ENCODE measurements at regions not wholly inside any gene's neighbourhood (a gene's known extent, or its start where the extent isn't known, plus 50 kb on each side); places are given as distances from the start of the nearest gene placed in this dataset.

DNA sequence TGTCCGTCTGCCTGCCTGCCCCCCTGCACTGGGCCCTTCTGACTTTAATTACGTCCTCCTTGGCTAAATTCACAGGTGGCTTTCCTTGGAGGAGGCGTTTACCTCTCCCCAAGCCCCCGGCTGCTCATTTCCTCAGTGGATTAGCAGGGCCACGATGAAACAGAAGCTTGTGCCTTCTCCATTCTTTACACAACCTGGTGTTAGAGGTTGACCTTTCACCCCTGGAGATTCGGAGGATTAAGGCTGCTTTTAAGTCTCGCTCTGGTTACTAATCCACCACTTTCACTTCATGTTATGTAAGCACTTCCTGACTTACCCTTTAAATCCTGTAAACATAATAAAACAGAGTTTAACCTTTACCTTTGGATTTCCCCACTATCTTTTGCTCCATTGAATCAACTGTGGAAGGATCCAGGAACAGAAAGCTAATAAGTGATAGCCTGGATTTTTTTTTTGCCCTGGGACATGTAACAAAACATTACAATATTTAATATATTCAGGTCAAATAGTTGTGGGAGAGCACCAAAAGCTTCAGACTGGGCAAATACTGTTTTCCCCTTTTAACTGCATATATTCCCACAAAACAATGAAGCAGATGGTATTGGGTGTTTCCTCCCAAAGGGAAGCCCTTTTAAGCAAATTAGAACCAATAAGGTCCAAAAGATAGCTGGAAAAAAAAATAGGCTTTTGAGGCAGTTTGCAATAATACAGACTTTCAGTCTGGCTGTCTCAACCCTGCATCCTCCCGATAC, 370.2 kb downstream of the EN1 start:
- H3K36me3 ChIP-seq (ENCODE audit: insufficient read depth, low read length): no peaks in the 10 kb centered on the region
- H3K27ac ChIP-seq (ENCODE audit: low read depth, low read length): no peak overlapping the region
- no peaks in the 10 kb centered on the region for H3K4me1 ChIP-seq (ENCODE audit: control insufficient read depth, insufficient read depth, low read length, unreplicated experiment)
- peaks cover 17% of the 10 kb centered on the region for H3K27me3 ChIP-seq (ENCODE audit: insufficient read depth, low read length)
- H3K79me2 ChIP-seq (ENCODE audit: control insufficient read depth, insufficient read depth, low read length, unreplicated experiment): no peaks in the 10 kb centered on the region
- no peak overlapping the region for H3K4me3 ChIP-seq (ENCODE audit: low read depth, low read length)
- no peak overlapping the region for H2AFZ ChIP-seq (ENCODE audit: low read length, unreplicated experiment)

DNA sequence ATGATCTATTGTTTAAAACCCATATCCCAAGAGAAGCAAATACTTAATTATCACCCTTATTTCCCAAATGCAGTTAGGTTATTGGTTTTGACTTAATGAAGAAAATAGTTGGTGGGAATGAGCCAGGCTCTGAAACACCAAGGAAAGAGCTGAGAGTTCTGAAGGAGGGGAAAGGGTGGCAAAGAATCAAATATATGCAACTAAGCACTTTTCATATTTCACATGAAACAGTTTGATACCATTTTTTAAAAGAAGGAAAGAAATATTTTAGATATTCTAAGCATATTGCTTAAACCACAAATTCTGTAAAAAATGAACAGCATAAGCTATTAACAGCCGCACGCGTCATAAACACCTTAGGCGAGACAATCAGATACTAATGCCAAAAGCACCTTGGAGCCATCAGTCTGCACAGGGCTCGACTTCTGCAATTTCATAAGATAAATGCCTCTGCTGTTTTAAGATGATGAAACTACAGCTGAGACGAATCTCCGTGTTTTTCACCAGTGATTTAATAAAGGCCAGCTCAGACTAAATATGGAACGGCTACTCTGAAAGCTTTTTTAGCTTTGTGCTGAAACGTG, 371.7 kb downstream of the EN1 start:
- Histone ChIP-seq H2AFZ (ENCODE audit: low read length, unreplicated experiment) (no peak overlapping the region), H3K4me1 (ENCODE audit: control insufficient read depth, insufficient read depth, low read length, unreplicated experiment) (no peaks in the 10 kb centered on the region), H3K27me3 (ENCODE audit: insufficient read depth, low read length) (peaks cover 13% of the 10 kb centered on the region), H3K79me2 (ENCODE audit: control insufficient read depth, insufficient read depth, low read length, unreplicated experiment) (no peaks in the 10 kb centered on the region), H3K36me3 (ENCODE audit: insufficient read depth, low read length) (no peaks in the 10 kb centered on the region), H3K4me3 (ENCODE audit: low read depth, low read length) (no peak overlapping the region), H3K27ac (ENCODE audit: low read depth, low read length) (no peak overlapping the region)

DNA sequence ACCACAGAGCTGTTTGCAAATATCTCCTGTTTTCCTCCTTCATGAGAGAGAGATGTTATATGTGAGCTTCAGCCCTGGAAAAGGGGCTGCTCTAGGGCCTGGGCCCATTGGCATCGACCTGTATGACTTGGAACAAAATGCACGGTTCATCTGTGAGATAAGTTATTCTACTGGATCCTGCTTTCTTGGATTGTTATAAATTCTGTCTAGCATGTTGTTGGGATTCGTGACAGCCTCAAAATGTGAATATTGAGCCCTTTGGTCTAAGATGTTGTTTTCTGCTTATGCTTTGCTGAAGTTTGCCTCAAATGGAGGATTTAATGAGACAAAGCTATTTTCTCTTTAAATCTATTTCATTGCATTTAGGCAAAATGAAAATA, 372.9 kb downstream of the EN1 start:
- Histone ChIP-seq H3K4me1 (ENCODE audit: control insufficient read depth, insufficient read depth, low read length, unreplicated experiment) (no peaks in the 10 kb centered on the region), H3K27ac (ENCODE audit: low read depth, low read length) (no peak overlapping the region), H3K27me3 (ENCODE audit: insufficient read depth, low read length) (peaks cover 11% of the 10 kb centered on the region; the same call in 1 of the 2 replicates)

DNA sequence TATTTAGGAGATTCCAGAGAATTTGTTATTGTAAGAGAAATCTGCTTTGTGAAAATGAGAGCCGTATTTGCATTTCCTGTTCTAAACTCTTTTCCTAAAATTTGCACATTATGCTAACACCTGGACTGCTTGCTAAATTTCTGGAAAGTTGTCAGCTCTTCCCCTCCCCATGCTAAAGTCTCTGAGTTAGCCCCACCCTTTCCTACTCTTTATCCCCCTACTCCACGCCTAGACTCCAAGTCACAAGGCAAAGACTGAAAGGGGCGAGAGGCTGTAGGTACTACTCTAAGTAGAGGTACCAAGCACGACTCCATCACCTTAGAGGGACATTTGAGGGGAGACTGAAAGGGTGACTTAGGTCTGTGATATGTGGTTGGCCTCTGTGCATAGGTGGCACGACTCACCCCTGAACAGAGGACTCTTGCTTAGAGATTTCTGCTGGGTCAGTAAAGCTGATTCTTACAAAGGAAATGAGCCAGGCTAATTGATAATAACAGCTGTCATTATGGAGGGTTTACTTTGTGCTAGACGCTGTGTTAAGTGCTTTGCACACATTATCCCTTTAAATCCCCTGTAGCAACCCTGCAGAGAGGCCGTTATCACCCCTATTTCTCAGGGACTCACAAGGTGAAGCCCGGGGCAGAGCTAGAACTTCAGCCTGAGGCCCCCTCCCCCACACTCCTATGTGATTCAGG, 373.5 kb downstream of the EN1 start:
- Histone ChIP-seq H3K79me2 (ENCODE audit: control insufficient read depth, insufficient read depth, low read length, unreplicated experiment) (no peaks in the 10 kb centered on the region), H3K27me3 (ENCODE audit: insufficient read depth, low read length) (peaks cover 11% of the 10 kb centered on the region), H3K27ac (ENCODE audit: low read depth, low read length) (no peak overlapping the region), H2AFZ (ENCODE audit: low read length, unreplicated experiment) (no peak overlapping the region), H3K4me1 (ENCODE audit: control insufficient read depth, insufficient read depth, low read length, unreplicated experiment) (no peaks in the 10 kb centered on the region), H3K36me3 (ENCODE audit: insufficient read depth, low read length) (no peaks in the 10 kb centered on the region), H3K4me3 (ENCODE audit: low read depth, low read length) (no peak overlapping the region)

More for the DNA sequence above, 372.9 kb downstream of the EN1 start:
- Histone ChIP-seq H3K36me3 (ENCODE audit: insufficient read depth, low read length) (no peaks in the 10 kb centered on the region), H3K4me3 (ENCODE audit: low read depth, low read length) (no peak overlapping the region), H2AFZ (ENCODE audit: low read length, unreplicated experiment) (no peak overlapping the region), H3K79me2 (ENCODE audit: control insufficient read depth, insufficient read depth, low read length, unreplicated experiment) (no peaks in the 10 kb centered on the region)

DNA sequence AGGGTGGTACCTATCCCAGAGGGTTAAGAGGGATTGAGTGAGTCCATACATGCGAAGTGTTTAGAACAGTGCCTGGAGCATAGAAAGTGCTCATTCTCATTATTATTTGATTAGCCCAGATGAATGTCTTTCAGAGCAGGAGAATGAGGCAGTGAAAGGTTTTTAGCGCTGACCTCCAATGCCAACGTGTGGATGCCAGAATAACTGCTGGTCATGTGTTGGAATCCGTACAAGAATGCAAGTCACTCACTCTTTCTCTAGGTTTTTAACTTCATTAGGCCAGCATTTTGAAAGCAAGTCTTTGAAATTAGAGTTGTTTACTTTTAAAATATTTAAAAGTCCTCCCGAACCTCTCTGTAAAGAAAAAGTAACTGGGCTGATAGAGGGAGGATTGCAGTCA, 374.2 kb downstream of the EN1 start:
- Histone ChIP-seq H3K36me3 (ENCODE audit: insufficient read depth, low read length) (no peaks in the 10 kb centered on the region), H3K79me2 (ENCODE audit: control insufficient read depth, insufficient read depth, low read length, unreplicated experiment) (no peaks in the 10 kb centered on the region), H2AFZ (ENCODE audit: low read length, unreplicated experiment) (no peak overlapping the region), H3K4me3 (ENCODE audit: low read depth, low read length) (no peak overlapping the region), H3K27ac (ENCODE audit: low read depth, low read length) (no peak overlapping the region), H3K4me1 (ENCODE audit: control insufficient read depth, insufficient read depth, low read length, unreplicated experiment) (no peaks in the 10 kb centered on the region), H3K27me3 (ENCODE audit: insufficient read depth, low read length) (peaks cover 17% of the 10 kb centered on the region)

DNA sequence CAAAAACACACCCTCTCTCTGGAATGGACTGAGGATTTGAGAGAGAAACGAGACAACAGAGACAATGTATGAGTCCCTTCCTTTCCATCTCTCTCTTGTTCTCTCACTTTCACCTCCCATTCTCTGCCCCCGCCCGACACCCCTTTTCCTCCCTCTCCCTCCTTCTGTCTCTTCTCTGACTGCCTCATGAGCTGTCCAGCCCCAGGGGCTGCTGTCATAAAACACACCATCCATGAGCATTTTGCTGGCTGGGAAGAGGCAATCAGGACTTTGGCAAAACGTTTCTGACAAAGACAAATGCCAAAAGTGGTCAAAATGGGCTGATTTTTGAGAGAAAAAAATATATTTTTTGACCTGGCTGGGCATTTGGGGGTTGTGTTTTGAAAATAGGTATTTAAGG, 377.2 kb downstream of the EN1 start:
- H3K4me3 ChIP-seq (ENCODE audit: low read depth, low read length): no peak overlapping the region
- H3K79me2 ChIP-seq (ENCODE audit: control insufficient read depth, insufficient read depth, low read length, unreplicated experiment): no peaks in the 10 kb centered on the region
- no peaks in the 10 kb centered on the region for H3K4me1 ChIP-seq (ENCODE audit: control insufficient read depth, insufficient read depth, low read length, unreplicated experiment)
- H2AFZ ChIP-seq (ENCODE audit: low read length, unreplicated experiment): no peak overlapping the region
- peaks cover 17% of the 10 kb centered on the region for H3K27me3 ChIP-seq (ENCODE audit: insufficient read depth, low read length)
- no peak overlapping the region for H3K27ac ChIP-seq (ENCODE audit: low read depth, low read length)
- H3K36me3 ChIP-seq (ENCODE audit: insufficient read depth, low read length): no peaks in the 10 kb centered on the region

DNA sequence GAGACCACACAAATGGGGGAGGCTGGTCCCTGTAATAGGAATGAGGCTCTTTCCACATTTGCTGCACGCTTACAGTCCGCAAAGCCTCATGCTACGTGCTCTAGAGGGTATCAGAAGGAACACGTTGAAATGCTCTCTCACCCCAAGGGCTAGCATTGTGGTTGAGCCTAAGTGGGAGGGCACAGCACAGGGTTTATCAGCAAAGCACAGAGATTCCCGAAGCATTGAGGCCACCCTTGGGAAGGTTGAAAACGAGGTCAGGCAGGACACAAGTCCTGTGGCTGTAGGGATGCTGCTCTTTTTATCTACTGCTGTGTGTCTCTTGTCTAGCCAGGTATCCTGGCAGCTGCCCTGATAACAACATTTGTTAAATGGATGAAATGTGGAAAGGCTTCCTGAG, 378.3 kb downstream of the EN1 start:
- Histone ChIP-seq H3K4me3 (ENCODE audit: low read depth, low read length) (no peak overlapping the region), H3K27ac (ENCODE audit: low read depth, low read length) (no peak overlapping the region), H3K4me1 (ENCODE audit: control insufficient read depth, insufficient read depth, low read length, unreplicated experiment) (no peaks in the 10 kb centered on the region), H3K79me2 (ENCODE audit: control insufficient read depth, insufficient read depth, low read length, unreplicated experiment) (no peaks in the 10 kb centered on the region), H3K36me3 (ENCODE audit: insufficient read depth, low read length) (no peaks in the 10 kb centered on the region), H2AFZ (ENCODE audit: low read length, unreplicated experiment) (no peak overlapping the region), H3K27me3 (ENCODE audit: insufficient read depth, low read length) (peaks cover 17% of the 10 kb centered on the region)

DNA sequence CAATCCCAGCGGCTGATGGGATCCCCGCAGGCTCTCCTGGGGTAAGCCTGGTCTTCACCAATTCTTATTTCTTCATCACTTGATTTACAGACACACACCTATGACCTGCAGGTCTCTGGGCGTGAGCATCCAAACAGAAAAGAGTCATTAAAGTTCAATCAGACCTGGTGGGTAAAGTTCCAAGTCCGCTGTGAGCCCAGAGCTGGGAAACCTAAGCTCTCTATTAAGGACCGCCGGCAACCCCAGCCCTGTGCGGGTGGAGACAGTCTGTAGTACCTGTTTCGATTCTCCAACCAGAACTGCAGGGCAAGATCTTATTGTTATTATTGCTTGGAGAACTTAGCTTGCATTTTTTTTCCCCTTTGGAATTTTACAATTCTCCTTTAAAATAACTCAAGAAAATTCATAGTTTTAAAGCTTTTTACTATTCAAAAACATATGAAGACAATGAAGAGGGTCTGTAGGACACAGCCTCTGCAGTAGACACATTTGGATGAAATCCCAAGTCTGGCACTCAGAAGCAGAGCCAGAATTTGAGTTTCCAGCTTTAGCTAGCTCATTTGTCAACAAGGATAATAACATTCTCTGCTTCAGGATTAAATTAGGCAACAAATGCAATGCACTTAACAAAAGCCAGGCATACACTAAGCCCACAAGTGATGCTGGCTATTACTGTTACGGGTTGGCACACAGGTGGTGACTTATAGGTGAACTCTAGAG, 376.4 kb downstream of the INSIG2 start:
- Histone ChIP-seq H3K4me3 (ENCODE audit: low read depth, low read length) (no peak overlapping the region), H3K36me3 (ENCODE audit: insufficient read depth, low read length) (no peaks in the 10 kb centered on the region), H3K79me2 (ENCODE audit: control insufficient read depth, insufficient read depth, low read length, unreplicated experiment) (no peaks in the 10 kb centered on the region), H3K27me3 (ENCODE audit: insufficient read depth, low read length) (peaks cover 16% of the 10 kb centered on the region), H2AFZ (ENCODE audit: low read length, unreplicated experiment) (no peak overlapping the region), H3K4me1 (ENCODE audit: control insufficient read depth, insufficient read depth, low read length, unreplicated experiment) (no peaks in the 10 kb centered on the region), H3K27ac (ENCODE audit: low read depth, low read length) (no peak overlapping the region)

DNA sequence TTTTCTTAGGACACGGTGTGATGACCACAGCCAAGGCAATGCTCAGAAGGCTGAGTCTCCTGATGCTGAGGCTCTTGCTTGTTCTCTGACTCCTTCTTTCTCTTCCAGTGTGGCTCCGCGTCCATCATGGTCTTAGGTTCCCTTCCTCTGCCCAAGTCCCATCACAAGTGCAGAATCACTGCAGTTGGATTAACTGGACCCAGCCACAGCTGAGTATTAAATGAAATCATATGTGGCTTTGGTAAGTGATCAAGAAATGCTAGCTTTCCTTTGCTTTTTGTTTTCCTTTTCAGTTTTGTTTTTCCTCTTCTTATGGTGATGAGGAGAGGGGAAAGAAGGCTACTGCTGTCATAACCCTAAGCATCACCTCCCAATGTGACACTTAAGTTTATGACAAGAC, 375.8 kb downstream of the INSIG2 start:
- Histone ChIP-seq H3K4me1 (ENCODE audit: control insufficient read depth, insufficient read depth, low read length, unreplicated experiment) (no peaks in the 10 kb centered on the region), H3K27me3 (ENCODE audit: insufficient read depth, low read length) (peaks cover 11% of the 10 kb centered on the region), H3K79me2 (ENCODE audit: control insufficient read depth, insufficient read depth, low read length, unreplicated experiment) (no peaks in the 10 kb centered on the region), H3K27ac (ENCODE audit: low read depth, low read length) (no peak overlapping the region), H2AFZ (ENCODE audit: low read length, unreplicated experiment) (no peak overlapping the region), H3K4me3 (ENCODE audit: low read depth, low read length) (no peak overlapping the region), H3K36me3 (ENCODE audit: insufficient read depth, low read length) (no peaks in the 10 kb centered on the region)

DNA sequence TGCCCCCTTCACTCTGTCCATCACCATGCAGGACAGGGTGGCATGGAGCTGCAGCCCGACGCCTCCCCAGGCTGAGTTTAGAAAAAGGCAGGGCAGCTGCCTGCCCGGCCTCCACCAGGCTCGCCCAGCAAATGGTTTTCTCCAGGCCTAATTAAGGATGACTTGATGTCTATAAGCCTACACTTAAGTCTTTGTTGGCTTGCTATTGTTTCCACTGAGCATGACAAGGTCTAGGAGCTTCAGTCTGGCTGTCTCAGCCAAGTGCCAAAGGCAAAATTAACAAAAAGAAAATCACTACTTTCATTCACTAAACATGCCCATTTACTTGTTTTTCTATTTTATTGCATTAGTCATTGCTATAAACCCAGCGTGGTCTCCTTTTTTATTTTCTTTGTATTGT, 372.2 kb downstream of the INSIG2 start:
- Histone ChIP-seq H3K36me3 (ENCODE audit: insufficient read depth, low read length) (no peaks in the 10 kb centered on the region), H2AFZ (ENCODE audit: low read length, unreplicated experiment) (no peak overlapping the region), H3K27ac (ENCODE audit: low read depth, low read length) (no peak overlapping the region), H3K27me3 (ENCODE audit: insufficient read depth, low read length) (peaks cover 35% of the 10 kb centered on the region), H3K79me2 (ENCODE audit: control insufficient read depth, insufficient read depth, low read length, unreplicated experiment) (no peaks in the 10 kb centered on the region), H3K4me3 (ENCODE audit: low read depth, low read length) (no peak overlapping the region), H3K4me1 (ENCODE audit: control insufficient read depth, insufficient read depth, low read length, unreplicated experiment) (no peaks in the 10 kb centered on the region)

Data from ACC112 (cell line).